Fibroblast of skin of left quadriceps (primary cell): ENCODE measurements at regions not wholly inside any gene's neighbourhood (a gene's known extent, or its start where the extent isn't known, plus 50 kb on each side); places are given as distances from the start of the nearest gene placed in this dataset.
"Not testable (repeated sequence)": the region's sequence is repeated elsewhere in the genome, so short reads cannot be mapped to it uniquely, and the experiment has no call there.

Source experiments
- DNase-seq, 2 experiments: peaks; one replicate each; pipeline ENCODE4 v3.0.0-alpha.2; 2013; ENCODE audit warnings: low read depth in 2 of 2

GRCh38 chr6:77324866-77325265 is 138.4 kb downstream of the HTR1B start:
- no peak for DNase-seq

GRCh38 chr6:77322604-77323003 is 140.7 kb downstream of the HTR1B start:
- no peak for DNase-seq

GRCh38 chr6:77318256-77318655 is 145.0 kb downstream of the HTR1B start:
- DNase-seq, result no peak

GRCh38 chr6:77313595-77313994 is 149.7 kb downstream of the HTR1B start:
- DNase-seq, result no peak

GRCh38 chr6:77299931-77300330 is 163.4 kb downstream of the HTR1B start:
- no peak for DNase-seq

GRCh38 chr6:77298283-77298682 is 165.0 kb downstream of the HTR1B start:
- DNase-seq, result no peak

GRCh38 chr6:77292564-77293546 is 170.4 kb downstream of the HTR1B start:
- peak; percentile 85 to 86 for DNase-seq

- no peak for DNase-seq
These were observed 172.5 kb downstream of the HTR1B start for GRCh38 chr6:77290798-77291197.

- DNase-seq, result no peak
These were observed 176.8 kb downstream of the HTR1B start for GRCh38 chr6:77286541-77286940.

GRCh38 chr6:77273929-77274328 is 189.4 kb downstream of the HTR1B start:
- no peak for DNase-seq

- no peak for DNase-seq
These were observed 198.3 kb downstream of the HTR1B start for GRCh38 chr6:77264970-77265369.

GRCh38 chr6:77263003-77263402 is 200.3 kb downstream of the HTR1B start:
- DNase-seq, result no peak

- DNase-seq, result not testable (repeated sequence)
These were observed 211.5 kb downstream of the HTR1B start for GRCh38 chr6:77251801-77252200.

- no peak for DNase-seq
These were observed 213.7 kb downstream of the HTR1B start for GRCh38 chr6:77249560-77249959.

- no peak for DNase-seq
These were observed 218.3 kb downstream of the HTR1B start for GRCh38 chr6:77245026-77245425.

GRCh38 chr6:77231438-77232305 is 231.6 kb downstream of the HTR1B start:
- DNase-seq, result no peak

- no peak for DNase-seq
These were observed 235.0 kb downstream of the HTR1B start for GRCh38 chr6:77228279-77228678.

- DNase-seq, result no peak
These were observed 245.4 kb downstream of the HTR1B start for GRCh38 chr6:77217896-77218295.

GRCh38 chr6:77205936-77206335 is 257.4 kb downstream of the HTR1B start:
- DNase-seq, result peak in 1 of 2 experiments; percentile 3

GRCh38 chr6:77204555-77204954 is 258.7 kb downstream of the HTR1B start:
- DNase-seq, result no peak

GRCh38 chr6:77183447-77183846 is 279.8 kb downstream of the HTR1B start:
- no peak for DNase-seq

- DNase-seq, result no peak
These were observed 281.5 kb downstream of the HTR1B start for GRCh38 chr6:77181749-77182148.

GRCh38 chr6:77180326-77180725 is 283.0 kb downstream of the HTR1B start:
- DNase-seq, result no peak
